NB4 (cell line): ENCODE measurements at regions not wholly inside any gene's neighbourhood (a gene's known extent, or its start where the extent isn't known, plus 50 kb on each side); places are given as distances from the start of the nearest gene placed in this dataset.

Experiments
- DNase-seq: peaks from one replicate; pipeline ENCODE4 v3.0.0; 2010; ENCODE audit warnings: low read depth
- H3K4me3 ChIP-seq: one replicate; pipeline ENCODE4 v1.5.1; 2011; ENCODE audit warnings: mild to moderate bottlenecking, low read depth, low read length, moderate library complexity
- MYC ChIP-seq: IDR thresholded peaks from 2 replicates; pipeline ENCODE4 v1.6.1; 2011; ENCODE audit warnings: low read depth, low read length
- POLR2A ChIP-seq: IDR thresholded peaks from 2 replicates; pipeline ENCODE4 v1.6.1; 2011; ENCODE audit warnings: mild to moderate bottlenecking; ENCODE audit not compliant: insufficient read length; ENCODE audit errors: extremely low read depth
- TF ChIP-seq, protein P1 (sequence below): IDR thresholded peaks from one replicate; pipeline ENCODE4 v1.5.1; 2012; ENCODE audit warnings: low read depth, low read length
- TF ChIP-seq, protein P2 (sequence below): IDR thresholded peaks from 2 replicates; pipeline ENCODE4 v1.6.1; 2011; ENCODE audit warnings: low read depth, low read length

DNA sequence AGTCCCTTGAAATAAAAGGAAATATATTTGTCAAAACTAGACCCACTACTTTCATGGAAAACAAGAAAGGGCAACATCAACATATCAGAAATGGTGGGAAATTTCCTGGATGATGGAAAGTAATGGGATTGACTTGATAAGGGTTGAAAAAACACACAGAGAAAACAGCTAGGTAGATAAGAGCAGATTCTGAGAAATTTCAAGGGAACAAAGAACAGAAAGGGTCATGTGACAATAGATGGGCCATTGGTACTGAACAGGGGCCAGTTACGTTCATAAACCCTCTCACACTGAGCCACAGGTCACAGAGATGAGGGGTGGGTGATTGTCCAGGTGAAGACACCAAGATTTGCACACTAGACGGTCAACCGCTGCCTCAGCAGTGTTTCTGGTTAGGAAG lies 98.7 kb downstream of the QPCT start:
- no peak for DNase-seq
- no peak for TF ChIP-seq MYC
- TF ChIP-seq, protein P1, sequence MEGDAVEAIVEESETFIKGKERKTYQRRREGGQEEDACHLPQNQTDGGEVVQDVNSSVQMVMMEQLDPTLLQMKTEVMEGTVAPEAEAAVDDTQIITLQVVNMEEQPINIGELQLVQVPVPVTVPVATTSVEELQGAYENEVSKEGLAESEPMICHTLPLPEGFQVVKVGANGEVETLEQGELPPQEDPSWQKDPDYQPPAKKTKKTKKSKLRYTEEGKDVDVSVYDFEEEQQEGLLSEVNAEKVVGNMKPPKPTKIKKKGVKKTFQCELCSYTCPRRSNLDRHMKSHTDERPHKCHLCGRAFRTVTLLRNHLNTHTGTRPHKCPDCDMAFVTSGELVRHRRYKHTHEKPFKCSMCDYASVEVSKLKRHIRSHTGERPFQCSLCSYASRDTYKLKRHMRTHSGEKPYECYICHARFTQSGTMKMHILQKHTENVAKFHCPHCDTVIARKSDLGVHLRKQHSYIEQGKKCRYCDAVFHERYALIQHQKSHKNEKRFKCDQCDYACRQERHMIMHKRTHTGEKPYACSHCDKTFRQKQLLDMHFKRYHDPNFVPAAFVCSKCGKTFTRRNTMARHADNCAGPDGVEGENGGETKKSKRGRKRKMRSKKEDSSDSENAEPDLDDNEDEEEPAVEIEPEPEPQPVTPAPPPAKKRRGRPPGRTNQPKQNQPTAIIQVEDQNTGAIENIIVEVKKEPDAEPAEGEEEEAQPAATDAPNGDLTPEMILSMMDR = no peak
- TF ChIP-seq, protein P2, sequence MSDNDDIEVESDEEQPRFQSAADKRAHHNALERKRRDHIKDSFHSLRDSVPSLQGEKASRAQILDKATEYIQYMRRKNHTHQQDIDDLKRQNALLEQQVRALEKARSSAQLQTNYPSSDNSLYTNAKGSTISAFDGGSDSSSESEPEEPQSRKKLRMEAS = no peak
- no peak for TF ChIP-seq POLR2A
- no peak overlapping the region for H3K4me3 ChIP-seq

DNA sequence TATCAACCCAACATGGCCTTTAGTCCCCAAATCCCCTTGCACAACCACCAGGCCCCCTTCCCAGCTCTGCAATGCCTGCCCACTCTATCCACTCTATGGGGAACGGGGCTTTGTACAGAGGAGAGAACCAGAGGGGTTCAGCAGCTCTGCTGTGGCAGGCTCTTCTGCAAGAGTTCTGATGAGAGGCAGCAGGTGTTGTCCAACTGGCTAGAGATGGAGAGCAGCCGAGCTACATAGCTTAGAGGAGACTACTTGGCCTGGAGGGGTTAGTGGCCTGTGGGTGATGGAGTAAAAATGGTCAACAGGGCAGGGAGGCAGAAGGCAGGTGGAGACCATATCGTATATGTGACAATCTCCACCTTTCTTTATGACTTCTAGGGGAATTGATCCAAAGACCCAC lies 103.0 kb downstream of the QPCT start:
- no peak for TF ChIP-seq POLR2A
- TF ChIP-seq, protein P1 = no peak
- H3K4me3 ChIP-seq = no peak overlapping the region
- DNase-seq = no peak

DNA sequence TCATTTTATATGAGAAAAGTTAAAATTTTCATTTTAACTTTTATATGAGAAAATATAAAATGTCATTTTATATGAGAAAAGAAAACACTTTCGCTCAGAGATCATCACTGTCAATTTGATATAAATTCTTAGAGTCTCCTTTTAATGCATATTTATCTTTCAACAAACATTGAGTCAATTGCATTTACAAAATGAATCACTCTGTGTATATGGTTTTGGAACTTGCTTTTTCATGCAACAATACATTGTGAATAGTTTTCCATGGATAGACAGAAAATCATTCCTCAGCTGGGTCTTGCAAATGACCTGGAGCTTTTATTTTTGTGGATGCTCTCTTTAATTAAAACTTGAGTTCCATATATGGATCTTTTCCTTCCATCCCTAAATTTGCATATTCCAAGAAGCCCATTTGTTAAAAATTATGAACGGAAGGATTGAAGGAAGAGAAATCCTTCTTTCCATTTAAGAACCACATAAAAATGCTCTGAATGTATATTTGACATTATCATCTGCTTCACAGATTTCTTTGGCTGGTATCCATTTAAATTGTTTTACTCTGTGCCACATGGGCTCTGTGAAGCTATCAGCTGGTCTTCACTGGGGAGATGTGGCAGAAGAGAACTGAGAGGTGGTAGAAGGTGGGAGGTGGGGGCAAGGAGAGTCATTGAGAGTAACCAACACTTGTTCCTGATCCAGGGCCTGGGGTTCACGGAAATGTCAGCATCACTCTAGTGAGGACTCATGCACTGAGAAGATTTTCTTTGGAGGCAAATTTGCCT lies 104.1 kb downstream of the QPCT start:
- DNase-seq = no peak
- TF ChIP-seq, protein P1 = no peak
- TF ChIP-seq MYC (no peak), POLR2A (no peak)
- TF ChIP-seq, protein P2 = no peak
- no peak overlapping the region for H3K4me3 ChIP-seq

DNA sequence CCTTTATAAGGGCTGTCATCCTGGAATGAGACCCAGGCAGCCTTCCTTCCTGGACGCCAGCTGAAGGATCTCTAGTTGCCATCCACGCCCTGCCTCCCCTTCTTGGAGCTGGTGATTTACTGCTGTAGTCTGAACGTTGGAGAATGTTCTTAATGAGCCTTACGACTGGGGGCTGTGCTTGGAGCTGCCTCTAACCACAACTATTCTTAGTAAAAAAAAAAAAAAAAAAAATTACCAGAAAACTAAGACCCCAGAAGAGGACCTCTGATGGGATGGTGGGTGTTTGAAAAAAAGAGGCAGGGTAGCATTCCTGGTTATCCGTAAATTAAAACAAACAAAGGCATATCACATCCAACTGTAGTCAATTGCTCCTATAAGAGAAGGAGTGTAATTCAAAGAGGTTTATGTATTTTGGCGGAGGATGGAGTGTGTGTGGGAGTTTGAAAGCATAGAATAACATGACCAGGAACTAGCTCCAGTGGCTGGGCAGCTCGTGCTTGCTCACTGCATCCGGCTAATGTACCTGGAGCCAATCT lies 105.4 kb downstream of the QPCT start:
- H3K4me3 ChIP-seq = no peak overlapping the region
- DNase-seq = no peak
- TF ChIP-seq, protein P1 = no peak
- TF ChIP-seq MYC = no peak
- TF ChIP-seq POLR2A = no peak
- TF ChIP-seq, protein P2 = no peak

DNA sequence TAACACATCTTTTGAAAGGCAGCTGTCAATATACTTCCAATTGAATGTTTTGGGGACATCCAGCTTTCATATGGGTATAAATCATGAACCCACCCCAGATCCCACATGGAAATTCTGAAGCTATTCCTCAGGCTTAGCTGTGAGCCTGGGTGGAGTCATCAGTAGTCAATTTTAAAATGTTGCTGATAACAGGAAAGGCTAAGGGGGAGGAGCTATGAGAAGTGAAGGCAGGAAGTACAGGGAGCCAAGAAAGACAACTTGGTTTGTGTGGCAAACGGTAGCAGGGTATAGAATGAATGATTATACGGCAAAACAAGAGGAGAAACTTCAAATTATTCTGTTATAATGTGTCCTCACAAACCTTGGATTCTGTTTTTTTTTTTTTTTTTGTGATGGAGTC lies 108.6 kb downstream of the QPCT start:
- TF ChIP-seq, protein P1 = no peak
- TF ChIP-seq MYC = no peak
- no peak for TF ChIP-seq POLR2A
- TF ChIP-seq, protein P2 = no peak
- no peak for DNase-seq
- H3K4me3 ChIP-seq = no peak overlapping the region
